Renal pelvis (tissue), 1 donor: ENCODE measurements at regions not wholly inside any gene's neighbourhood (a gene's known extent, or its start where the extent isn't known, plus 50 kb on each side); places are given as distances from the start of the nearest gene placed in this dataset.
"Not testable (repeated sequence)": the region's sequence is repeated elsewhere in the genome, so short reads cannot be mapped to it uniquely, and the experiment has no call there.

Experiments used
- DNase-seq: peaks from one replicate; pipeline ENCODE4 v3.0.0-alpha.2; 2013

- no peak for DNase-seq
Observed at GRCh38 chr12:105641749-105642148, 311.3 kb downstream of the C12orf75 start.

- no peak for DNase-seq
Observed at GRCh38 chr12:105644770-105645169, 314.3 kb downstream of the C12orf75 start.

- no peak for DNase-seq
Observed at GRCh38 chr12:105654606-105655005, 324.1 kb downstream of the C12orf75 start.

- DNase-seq, result no peak
Observed at GRCh38 chr12:105658389-105658788, 327.9 kb downstream of the C12orf75 start.

GRCh38 chr12:105659355-105660075, 329.0 kb downstream of the C12orf75 start:
- DNase-seq, result no peak

- not testable (repeated sequence) for DNase-seq
Observed at GRCh38 chr12:105664765-105665164, 334.3 kb downstream of the C12orf75 start.

- no peak for DNase-seq
Observed at GRCh38 chr12:105665366-105665765, 334.9 kb downstream of the C12orf75 start.

GRCh38 chr12:105667973-105668743, 337.7 kb downstream of the C12orf75 start:
- DNase-seq, result no peak

- no peak for DNase-seq
Observed at GRCh38 chr12:105670672-105671071, 340.2 kb downstream of the C12orf75 start.

GRCh38 chr12:105671720-105672119, 341.2 kb downstream of the C12orf75 start:
- DNase-seq, result no peak

GRCh38 chr12:105672121-105672975, 341.9 kb downstream of the C12orf75 start:
- peak; percentile 52 for DNase-seq

GRCh38 chr12:105674871-105675699, 344.6 kb downstream of the C12orf75 start:
- no peak for DNase-seq

GRCh38 chr12:105676694-105677093, 346.2 kb downstream of the C12orf75 start:
- DNase-seq, result no peak

GRCh38 chr12:105677672-105678071, 347.2 kb downstream of the C12orf75 start:
- no peak for DNase-seq

- DNase-seq, result no peak
Observed at GRCh38 chr12:105679982-105680381, 349.5 kb downstream of the C12orf75 start.

- no peak for DNase-seq
Observed at GRCh38 chr12:105681341-105681740, 350.9 kb downstream of the C12orf75 start.

- DNase-seq, result not testable (repeated sequence)
Observed at GRCh38 chr12:105682821-105683220, 352.3 kb downstream of the C12orf75 start.

GRCh38 chr12:105683836-105684235, 353.3 kb downstream of the C12orf75 start:
- DNase-seq, result not testable (repeated sequence)

- no peak for DNase-seq
Observed at GRCh38 chr12:105698075-105698474, 367.6 kb downstream of the C12orf75 start.

- DNase-seq, result no peak
Observed at GRCh38 chr12:105699209-105699608, 368.7 kb downstream of the C12orf75 start.

GRCh38 chr12:105704787-105705186, 374.3 kb downstream of the C12orf75 start:
- DNase-seq, result no peak
